Astrocyte (in vitro differentiated cells and primary cell): ENCODE measurements at regions not wholly inside any gene's neighbourhood (a gene's known extent, or its start where the extent isn't known, plus 50 kb on each side); places are given as distances from the start of the nearest gene placed in this dataset.

Source experiments
- CTCF ChIP-seq: IDR thresholded peaks from 2 replicates; pipeline ENCODE4 v1.5.1; 2011; ENCODE audit warnings: low read depth, mild to moderate bottlenecking, inconsistent platforms, low read length, moderate library complexity; ENCODE audit not compliant: insufficient read depth
- EZH2 ChIP-seq: IDR thresholded peaks from 2 replicates; pipeline ENCODE4 v1.6.1; 2012; ENCODE audit warnings: mild to moderate bottlenecking, low read length, inconsistent platforms; ENCODE audit not compliant: insufficient read depth

GRCh38 chr13:30362005-30362788 is 54.8 kb upstream of the KATNAL1 start:
- TF ChIP-seq CTCF: no peak
- TF ChIP-seq EZH2: no peak
